ENCODE measurements at regions not wholly inside any gene's neighbourhood (a gene's known extent, or its start where the extent isn't known, plus 50 kb on each side); places are given as distances from the start of the nearest gene placed in this dataset.

- WGBS, 3 donors = 54 to 63% (median 63%) methylated on average over 2 of the region's 2 CpGs
These were observed 290.6 kb upstream of the NAV3 start for GRCh38 chr12:77540097-77540496.

GRCh38 chr12:77537663-77538062, 293.0 kb upstream of the NAV3 start:
- Histone ChIP-seq H3K9me3 (no peaks in the 10 kb centered on the region), H3K4me3 (no peak overlapping the region), H3K36me3 (ENCODE audit: insufficient read depth in 1 of 2, low read depth in 1 of 2) (no peaks in the 10 kb centered on the region), H3K27ac (no peak overlapping the region), H3K4me1 (no peaks in the 10 kb centered on the region), H3K27me3 (ENCODE audit: insufficient read depth in 3 of 3, low read length in 2 of 3) (no peaks in the 10 kb centered on the region)
- no peak for TF ChIP-seq CTCF (IDR thresholded peaks at IDR 0.05)
- DNase-seq (no peak), ATAC-seq (peak; percentile 61 to 89 (median 74))
- 61 to 84% (median 75%) methylated on average over 1 of the region's 1 CpG for WGBS, 3 donors
- intact Hi-C loops (cut with DNase I) = no loop called here

More at GRCh38 chr12:77540097-77540496, 290.6 kb upstream of the NAV3 start:
- Histone ChIP-seq H3K4me1 (no peaks in the 10 kb centered on the region), H3K27ac (no peak overlapping the region), H3K36me3 (ENCODE audit: insufficient read depth in 1 of 2, low read depth in 1 of 2) (no peaks in the 10 kb centered on the region), H3K4me3 (no peak overlapping the region), H3K27me3 (ENCODE audit: insufficient read depth in 3 of 3, low read length in 2 of 3) (no peaks in the 10 kb centered on the region), H3K9me3 (peaks cover 7% of the 10 kb centered on the region)
- intact Hi-C loops (cut with DNase I) = no loop called here
- ATAC-seq (no peak), DNase-seq (no peak)
- TF ChIP-seq CTCF (IDR thresholded peaks at IDR 0.05) = no peak

GRCh38 chr12:77535734-77536133, 295.0 kb upstream of the NAV3 start:
- ATAC-seq (peak in 3 of 4 donors; percentile 51 to 74 (median 58)), DNase-seq (no peak)
- Histone ChIP-seq H3K27me3 (ENCODE audit: insufficient read depth in 3 of 3, low read length in 2 of 3) (no peaks in the 10 kb centered on the region), H3K4me3 (no peak overlapping the region), H3K9me3 (no peaks in the 10 kb centered on the region), H3K27ac (peak overlapping the region; percentile 10), H3K36me3 (ENCODE audit: insufficient read depth in 1 of 2, low read depth in 1 of 2) (no peaks in the 10 kb centered on the region), H3K4me1 (no peaks in the 10 kb centered on the region)
- WGBS, 3 donors = 65 to 84% (median 70%) methylated on average over 2 of the region's 2 CpGs
- no peak for TF ChIP-seq CTCF (IDR thresholded peaks at IDR 0.05)
- intact Hi-C loops (cut with DNase I) = no loop called here

- no peak overlapping the region for H3K4me3 ChIP-seq
- no peaks in the 10 kb centered on the region for H3K4me1 ChIP-seq
- ATAC-seq = no peak
- intact Hi-C loops (cut with DNase I) = no loop called here
- H3K27ac ChIP-seq = no peak overlapping the region
- H3K36me3 ChIP-seq (ENCODE audit: insufficient read depth in 1 of 2, low read depth in 1 of 2) = no peaks in the 10 kb centered on the region
- H3K9me3 ChIP-seq = no peaks in the 10 kb centered on the region
- TF ChIP-seq CTCF (IDR thresholded peaks at IDR 0.05) = no peak
- DNase-seq = no peak
- no peaks in the 10 kb centered on the region for H3K27me3 ChIP-seq (ENCODE audit: insufficient read depth in 3 of 3, low read length in 2 of 3)
These were observed 298.8 kb upstream of the NAV3 start for GRCh38 chr12:77531912-77532311.

- ATAC-seq = no peak
- DNase-seq = no peak
- no peaks in the 10 kb centered on the region for H3K27me3 ChIP-seq (ENCODE audit: insufficient read depth in 3 of 3, low read length in 2 of 3)
- no peak overlapping the region for H3K4me3 ChIP-seq
- intact Hi-C loops (cut with DNase I) = no loop called here
- H3K4me1 ChIP-seq = no peaks in the 10 kb centered on the region
- TF ChIP-seq CTCF (IDR thresholded peaks at IDR 0.05) = no peak
- no peak overlapping the region for H3K27ac ChIP-seq
- H3K9me3 ChIP-seq = no peaks in the 10 kb centered on the region
- 78 to 91% (median 90%) methylated on average over 1 of the region's 1 CpG for WGBS, 3 donors
- H3K36me3 ChIP-seq (ENCODE audit: insufficient read depth in 1 of 2, low read depth in 1 of 2) = no peaks in the 10 kb centered on the region
These were observed 308.4 kb upstream of the NAV3 start for GRCh38 chr12:77522247-77522646.

All from psoas muscle (tissue), 7 donors.